K562 (cell line): ENCODE measurements at regions not wholly inside any gene's neighbourhood (a gene's known extent, or its start where the extent isn't known, plus 50 kb on each side); places are given as distances from the start of the nearest gene placed in this dataset.

Source experiments
- ATAC-seq: fragments of 200-7000 bp; cut with Tn5 transposase; 3 replicates; pipeline ENCODE4 v1.9.1; 2020; ENCODE audit warnings: moderate library complexity
- BruUV-seq: library from RNA; stranded (reverse); fragments of 400-500 nt; replicated peaks from 2 replicates; lab custom pipeline; 2021; lab: Mats Ljungman, UMichigan
- CTCF ChIA-PET: fragments of 300-600 bp; formaldehyde crosslinking; extraction: SDS; loops from one replicate; lab custom pipeline; 2021; ENCODE audit warnings: low intra/inter-chr PET ratio; lab: Yijun Ruan, JAX
- POLR2A ChIA-PET: fragments of 300-600, 350-650 bp; sonication (Branson Sonifier 250); formaldehyde crosslinking; extraction: SDS; loops from one replicate; lab custom pipeline; 2021; ENCODE audit warnings: antibody characterized with exemption, inconsistent platforms; lab: Yijun Ruan, JAX
- DNase-seq, 4 experiments: peaks; one replicate each; pipeline versions ENCODE4 v3.0.0 to v3.0.0-alpha.2; 2011 to 2018; ENCODE audit warnings: low spot score in 3 of 4, mixed read lengths in 3 of 4; ENCODE audit errors: extremely low read depth in 1 of 4
- FAIRE-seq: peaks from 2 replicates; lab custom pipeline; 2011; peaks lifted over from hg19 to GRCh38; lab: Jason Lieb, UNC
- H2AFZ ChIP-seq: 2 replicates; pipeline ENCODE4 v1.6.0; 2011; ENCODE audit warnings: low read depth, low read length, control low read depth, inconsistent platforms
- H3K27ac ChIP-seq: fragments of 200-600 bp; 3 replicates; pipeline ENCODE4 v1.8.0; 2011; ENCODE audit warnings: low read depth, mild to moderate bottlenecking, control low read depth, inconsistent platforms, low read length, moderate library complexity, mixed read lengths; ENCODE audit errors: extremely low read depth
- H3K27me3 ChIP-seq, 2 experiments: fragments of 300-600 bp in 1 of 2; 2 replicates in 1 of 2; 3 replicates in 1 of 2; pipeline versions ENCODE4 v1.6.0 to v1.8.0; 2011; ENCODE audit warnings: inconsistent platforms in 2 of 2, low read length in 2 of 2, mild to moderate bottlenecking in 1 of 2, mixed read lengths in 1 of 2, moderate library complexity in 1 of 2; ENCODE audit not compliant: control insufficient read depth in 2 of 2, insufficient read depth in 2 of 2
- H3K36me3 ChIP-seq: fragments of 300-600 bp; 3 replicates; pipeline ENCODE4 v1.8.0; 2011; ENCODE audit warnings: mild to moderate bottlenecking, low read length, inconsistent platforms; ENCODE audit not compliant: control insufficient read depth, insufficient read depth
- H3K4me1 ChIP-seq, 2 experiments: fragments of 200-600 bp in 1 of 2; replicated peaks in 1 of 2; 2 replicates in 1 of 2; 3 replicates in 1 of 2; pipeline versions ENCODE4 v1.5.1 to v1.8.0; 2011; ENCODE audit warnings: inconsistent platforms in 2 of 2, low read length in 2 of 2, mild to moderate bottlenecking in 1 of 2, mixed read lengths in 1 of 2, moderate library complexity in 1 of 2; ENCODE audit not compliant: control insufficient read depth in 2 of 2, insufficient read depth in 2 of 2
- H3K4me2 ChIP-seq: 2 replicates; pipeline ENCODE4 v1.6.1; 2011; ENCODE audit warnings: low read length, control low read depth, inconsistent platforms, mixed read lengths; ENCODE audit not compliant: insufficient read depth
- H3K4me3 ChIP-seq: fragments of 200-600 bp; sonication (generic), shearing (Covaris generic); 2 replicates; pipeline ENCODE4 v1.5.1; 2016; ENCODE audit warnings: control low read depth, inconsistent platforms
- H3K79me2 ChIP-seq: fragments of 200-600 bp; 3 replicates; pipeline ENCODE4 v1.8.0; 2011; ENCODE audit warnings: low read length, inconsistent platforms; ENCODE audit not compliant: control insufficient read depth, insufficient read depth
- H3K9ac ChIP-seq, 2 experiments: 2 replicates each; pipeline versions ENCODE4 v1.6.0 to v1.6.1; 2011; ENCODE audit warnings: low read depth in 2 of 2, low read length in 2 of 2, control low read depth in 1 of 2, inconsistent platforms in 1 of 2, mild to moderate bottlenecking in 1 of 2, mixed read lengths in 1 of 2; ENCODE audit not compliant: insufficient read depth in 1 of 2
- H3K9me1 ChIP-seq: one replicate; pipeline ENCODE4 v1.6.0; 2011; ENCODE audit warnings: inconsistent platforms, mild to moderate bottlenecking, low read length, moderate library complexity; ENCODE audit not compliant: control insufficient read depth, insufficient read depth
- H3K9me3 ChIP-seq: replicated peaks from 2 replicates; pipeline ENCODE4 v1.5.1; 2011; ENCODE audit warnings: low read depth, low read length, inconsistent platforms; ENCODE audit not compliant: control insufficient read depth, insufficient read depth
- H4K20me1 ChIP-seq: replicated peaks from 2 replicates; pipeline ENCODE4 v1.6.1; 2011; ENCODE audit warnings: low read length, inconsistent platforms, mixed read lengths; ENCODE audit not compliant: control insufficient read depth, insufficient read depth
- CEBPB ChIP-seq: fragments of 450-650 bp; IDR thresholded peaks from 2 replicates; pipeline ENCODE4 v1.6.1; 2016; ENCODE audit warnings: missing genetic modification characterization, missing compliant biosample characterization
- CHD7 ChIP-seq: fragments of 200-600 bp; sonication (generic); IDR thresholded peaks from one replicate; pipeline ENCODE4 v1.6.1; 2012; ENCODE audit warnings: mild to moderate bottlenecking, low read depth, low read length, inconsistent platforms
- CREB3 ChIP-seq: fragments of 450-650 bp; conservative IDR thresholded peaks from 2 replicates; pipeline ENCODE4 v1.6.1; 2016; ENCODE audit warnings: missing genetic modification characterization, low read depth, mild to moderate bottlenecking, missing compliant biosample characterization, moderate library complexity
- ETV5 ChIP-seq: sonication (generic); formaldehyde crosslinking; IDR thresholded peaks from 2 replicates; pipeline ENCODE4 v1.4.0; 2020; ENCODE audit warnings: low read depth, mild to moderate bottlenecking, missing genetic modification reagents
- RAD21 ChIP-seq, 2 experiments: fragments of 250-450 bp in 1 of 2; fragments of 450-650 bp in 1 of 2; sonication (Bioruptor Pico) in 1 of 2; formaldehyde crosslinking in 1 of 2; IDR thresholded peaks in 1 of 2; conservative IDR thresholded peaks in 1 of 2; 2 replicates each; pipeline versions ENCODE4 v1.4.0 to v1.8.0; 2020 to 2022; ENCODE audit warnings: mild to moderate bottlenecking in 2 of 2, moderate library complexity in 1 of 2
- ZKSCAN1 ChIP-seq: fragments of 150-350 bp; IDR thresholded peaks from 2 replicates; pipeline ENCODE4 v1.6.1; 2016; ENCODE audit warnings: low read depth, low read length
- ZNF12 ChIP-seq: sonication (generic); formaldehyde crosslinking; IDR thresholded peaks from 2 replicates; pipeline ENCODE4 v1.4.0; 2020; ENCODE audit warnings: mild to moderate bottlenecking, missing genetic modification reagents
- ZNF174 ChIP-seq: fragments of 250-450 bp; sonication (Bioruptor Pico); IDR thresholded peaks from 2 replicates; pipeline ENCODE4 v1.4.0; 2020; ENCODE audit warnings: mild to moderate bottlenecking
- ZNF253 ChIP-seq: fragments of 250-450 bp; sonication (Bioruptor Pico); conservative IDR thresholded peaks from 2 replicates; pipeline ENCODE4 v1.6.1; 2021; ENCODE audit warnings: mild to moderate bottlenecking
- WGBS: fragments of 100-300 bp; shearing (Covaris generic); methylation state at CpG from one replicate; pipeline ENCODE4 v1.1.6; 2016; ENCODE audit warnings: low coverage, mixed read lengths; ENCODE audit not compliant: insufficient coverage; ENCODE audit errors: missing lambda C conversion rate; 5-methylcytosine and 5-hydroxymethylcytosine counted together
- in situ Hi-C: fragments of 300-500 bp; cut with MboI; formaldehyde crosslinking; loops from 4 replicates; pipeline ENCODE4 v1.15.0; 2018; ENCODE audit warnings: inconsistent platforms, mixed read lengths
- intact Hi-C: fragments of 100-400 bp; cut with micrococcal nuclease; formaldehyde crosslinking; loops from 2 replicates; pipeline ENCODE4 v1.14.2; 2022

- Histone ChIP-seq H3K4me3 (no peak overlapping the region), H3K4me2 (no peak overlapping the region), H3K9me1 (no peaks in the 10 kb centered on the region), H2AFZ (no peak overlapping the region), H3K4me1 (no peaks in the 10 kb centered on the region), H3K9ac (no peak overlapping the region), H3K27ac (no peak overlapping the region), H3K9me3 (no peaks in the 10 kb centered on the region), H3K79me2 (no peaks in the 10 kb centered on the region), H3K36me3 (no peaks in the 10 kb centered on the region), H3K27me3 (peaks cover 3 to 8% of the 10 kb centered on the region in 2 experiments; a peak in 4 of 5 replicates), H4K20me1 (no peaks in the 10 kb centered on the region)
- FAIRE-seq (no peak), ATAC-seq (no peak), DNase-seq (no peak)
- intact Hi-C loops (no loop called here), in situ Hi-C loops (no loop called here)
- BruUV-seq, result no TSS peak
- WGBS, result 1% methylated on average over 4 of the region's 4 CpGs
- ChIA-PET POLR2A (no interaction called here), CTCF (no interaction called here)
- TF ChIP-seq ZKSCAN1, result no peak
- TF ChIP-seq CHD7, result no peak
- TF ChIP-seq ZNF253 (CRISPR knock-in tag), result no peak
- no peak for TF ChIP-seq ETV5
- TF ChIP-seq RAD21 (CRISPR knock-in tag; conservative IDR thresholded peaks at IDR 0.05 in 1 of 2, IDR thresholded peaks at IDR 0.05 in 1 of 2), result no peak
- TF ChIP-seq ZNF12 (CRISPR knock-in tag), result no peak
- TF ChIP-seq CREB3 (tag), result no peak
- TF ChIP-seq CEBPB (tag), result no peak
- no peak for TF ChIP-seq ZNF174 (CRISPR knock-in tag)
Measured at GRCh38 chr5:174524351-174524750, 200.0 kb upstream of the MSX2 start.
